Uterus (tissue), 2 donors: ENCODE measurements at regions not wholly inside any gene's neighbourhood (a gene's known extent, or its start where the extent isn't known, plus 50 kb on each side); places are given as distances from the start of the nearest gene placed in this dataset.

ENCODE experiments used
- CTCF ChIP-seq, 4 experiments: fragments of 200-600 bp in 2 of 4; fragments of 450-650 bp in 2 of 4; sonication (generic) in 2 of 4; IDR thresholded peaks; one replicate each; pipeline ENCODE4 v1.5.1; 2016 to 2019; ENCODE audit warnings: antibody characterized with exemption in 4 of 4, mild to moderate bottlenecking in 2 of 4, moderate library complexity in 1 of 4
- POLR2A ChIP-seq, 2 donors: fragments of 450-650 bp; IDR thresholded peaks; one replicate each; pipeline ENCODE4 v1.6.1; 2016; ENCODE audit warnings: antibody characterized with exemption in 2 of 2, mild to moderate bottlenecking in 1 of 2, moderate library complexity in 1 of 2

- TF ChIP-seq CTCF (IDR thresholded peaks at IDR 0.05) (no peak), POLR2A (IDR thresholded peaks at IDR 0.05) (no peak)
These were observed 64.1 kb upstream of the USP15 start for GRCh38 chr12:62196146-62196545.
